HUES6 (cell line): ENCODE measurements at regions not wholly inside any gene's neighbourhood (a gene's known extent, or its start where the extent isn't known, plus 50 kb on each side); places are given as distances from the start of the nearest gene placed in this dataset.

Source experiments
- H3K27ac ChIP-seq: 2 replicates; pipeline ENCODE4 v1.7.0; 2013; ENCODE audit warnings: low read depth, mild to moderate bottlenecking, low read length, inconsistent platforms
- H3K27me3 ChIP-seq: 2 replicates; pipeline ENCODE4 v1.6.1; 2013; ENCODE audit warnings: low read length; ENCODE audit not compliant: control insufficient read depth, insufficient read depth
- H3K36me3 ChIP-seq: 2 replicates; pipeline ENCODE4 v1.6.1; 2013; ENCODE audit warnings: low read length; ENCODE audit not compliant: control insufficient read depth, insufficient read depth
- H3K4me1 ChIP-seq: 2 replicates; pipeline ENCODE4 v1.6.1; 2013; ENCODE audit warnings: low read length; ENCODE audit not compliant: control insufficient read depth, insufficient read depth
- H3K4me3 ChIP-seq: 2 replicates; pipeline ENCODE4 v1.5.1; 2013; ENCODE audit warnings: low read depth, low read length
- H3K9ac ChIP-seq: one replicate; pipeline ENCODE4 v1.6.1; 2013; ENCODE audit warnings: mild to moderate bottlenecking, low read length
- H3K9me3 ChIP-seq: 2 replicates; pipeline ENCODE4 v1.6.1; 2013; ENCODE audit warnings: low read depth, low read length; ENCODE audit not compliant: control insufficient read depth, insufficient read depth

GRCh38 chr11:21625982-21626381, 566.9 kb upstream of the ANO5 start:
- Histone ChIP-seq H3K4me3 (no peak overlapping the region), H3K27me3 (no peaks in the 10 kb centered on the region), H3K9ac (no peak overlapping the region), H3K9me3 (no peaks in the 10 kb centered on the region), H3K36me3 (no peaks in the 10 kb centered on the region), H3K27ac (no peak overlapping the region), H3K4me1 (no peaks in the 10 kb centered on the region)

DNA sequence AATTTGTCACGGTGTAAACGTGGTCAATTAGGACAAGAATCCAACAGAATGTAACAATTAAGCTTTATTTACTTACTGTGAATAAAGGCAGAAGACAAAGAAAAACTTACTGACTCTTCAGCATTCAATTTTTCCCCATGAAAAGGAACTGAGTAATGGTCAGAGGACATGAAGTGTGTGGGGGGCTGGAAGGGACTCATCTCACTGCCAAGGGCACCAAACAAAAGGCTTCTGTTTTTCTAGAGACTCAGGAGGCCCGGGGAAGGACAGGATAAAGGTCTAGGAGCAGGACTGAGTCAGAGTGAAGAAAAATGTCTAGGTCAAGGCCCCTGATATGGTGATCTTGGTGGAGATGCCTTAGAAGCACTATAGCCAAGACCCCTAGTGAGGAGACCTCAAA, 564.2 kb upstream of the ANO5 start:
- H3K36me3 ChIP-seq, result no peaks in the 10 kb centered on the region

GRCh38 chr11:21630934-21631478, 561.9 kb upstream of the ANO5 start:
- Histone ChIP-seq H3K36me3 (no peaks in the 10 kb centered on the region), H3K9ac (no peak overlapping the region), H3K4me1 (no peaks in the 10 kb centered on the region), H3K4me3 (no peak overlapping the region), H3K27me3 (no peaks in the 10 kb centered on the region), H3K9me3 (no peaks in the 10 kb centered on the region), H3K27ac (no peak overlapping the region)

More for the DNA sequence above, 564.2 kb upstream of the ANO5 start:
- Histone ChIP-seq H3K9me3 (no peaks in the 10 kb centered on the region), H3K9ac (no peak overlapping the region), H3K27ac (no peak overlapping the region), H3K27me3 (no peaks in the 10 kb centered on the region), H3K4me3 (no peak overlapping the region), H3K4me1 (no peaks in the 10 kb centered on the region)

GRCh38 chr11:21631991-21632390, 560.9 kb upstream of the ANO5 start:
- no peaks in the 10 kb centered on the region for H3K4me1 ChIP-seq
- no peaks in the 10 kb centered on the region for H3K9me3 ChIP-seq
- H3K27ac ChIP-seq, result no peak overlapping the region
- H3K36me3 ChIP-seq, result no peaks in the 10 kb centered on the region
- H3K4me3 ChIP-seq, result no peak overlapping the region
- no peak overlapping the region for H3K9ac ChIP-seq
- H3K27me3 ChIP-seq, result no peaks in the 10 kb centered on the region

- Histone ChIP-seq H3K27ac (no peak overlapping the region), H3K9me3 (no peaks in the 10 kb centered on the region), H3K36me3 (no peaks in the 10 kb centered on the region), H3K27me3 (no peaks in the 10 kb centered on the region), H3K4me3 (no peak overlapping the region), H3K4me1 (no peaks in the 10 kb centered on the region), H3K9ac (no peak overlapping the region)
Observed at GRCh38 chr11:21634491-21634890, 558.4 kb upstream of the ANO5 start.

GRCh38 chr11:21634956-21635355, 557.9 kb upstream of the ANO5 start:
- no peaks in the 10 kb centered on the region for H3K36me3 ChIP-seq
- H3K9me3 ChIP-seq, result no peaks in the 10 kb centered on the region
- H3K4me3 ChIP-seq, result no peak overlapping the region
- no peaks in the 10 kb centered on the region for H3K27me3 ChIP-seq
- H3K4me1 ChIP-seq, result no peaks in the 10 kb centered on the region
- no peak overlapping the region for H3K27ac ChIP-seq
- no peak overlapping the region for H3K9ac ChIP-seq

DNA sequence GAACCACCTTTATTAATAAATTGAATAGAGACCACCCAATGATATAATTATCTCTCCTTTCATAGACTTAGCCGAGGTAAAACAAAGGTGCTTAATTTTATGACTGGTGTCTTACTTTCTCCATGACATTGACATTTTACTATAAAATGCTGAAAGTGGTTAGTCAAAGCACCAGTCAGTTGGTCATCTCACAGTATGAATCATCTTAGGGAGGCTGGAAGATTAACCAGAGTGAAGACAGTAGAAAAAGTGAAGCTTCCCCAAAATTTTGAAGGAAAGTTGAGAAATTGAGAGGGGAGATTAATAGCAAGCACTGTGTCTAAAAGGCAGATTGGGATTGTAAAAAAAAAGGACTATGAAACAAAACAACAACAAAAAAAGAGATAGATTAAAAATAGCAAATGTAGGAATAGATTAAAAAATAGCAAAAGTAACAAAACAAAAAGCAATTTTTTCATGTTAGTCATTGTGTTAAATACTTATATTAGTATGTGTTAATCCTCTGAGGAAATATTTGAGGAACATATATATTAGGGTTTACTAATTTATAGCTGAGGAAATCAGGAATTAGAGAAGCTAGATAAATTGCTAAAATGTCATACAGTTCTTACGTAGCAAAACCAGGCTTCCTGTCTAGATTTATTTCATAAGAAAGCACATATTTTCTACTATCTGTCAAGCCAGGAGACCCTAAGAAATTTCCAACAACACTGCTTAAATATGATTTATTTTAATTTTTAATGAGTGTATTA, 557.3 kb upstream of the ANO5 start:
- Histone ChIP-seq H3K4me3 (no peak overlapping the region), H3K4me1 (no peaks in the 10 kb centered on the region), H3K9me3 (no peaks in the 10 kb centered on the region), H3K9ac (no peak overlapping the region), H3K36me3 (no peaks in the 10 kb centered on the region), H3K27ac (no peak overlapping the region), H3K27me3 (no peaks in the 10 kb centered on the region)

- no peak overlapping the region for H3K4me3 ChIP-seq
Observed at GRCh38 chr11:21636561-21636960, 556.3 kb upstream of the ANO5 start.

DNA sequence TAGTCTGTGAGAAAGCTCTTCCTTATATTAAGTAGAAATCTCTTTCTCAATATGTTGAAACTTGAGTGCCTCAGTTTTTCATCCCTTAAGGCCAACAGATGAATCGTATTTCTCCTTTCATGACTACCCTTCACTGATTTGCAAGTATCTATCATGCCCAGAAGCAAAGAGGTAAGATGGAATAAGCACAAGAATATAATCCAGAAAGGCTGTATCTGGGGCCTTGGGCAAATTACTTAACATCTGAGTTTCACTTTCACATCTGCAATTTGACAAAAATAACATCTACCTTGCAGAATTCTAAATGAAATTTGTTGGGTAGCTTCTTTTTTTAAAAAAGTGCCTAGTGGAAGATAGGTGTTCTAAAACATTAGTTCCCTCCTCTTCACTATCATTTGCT, 552.4 kb upstream of the ANO5 start:
- no peak overlapping the region for H3K4me3 ChIP-seq
- H3K27ac ChIP-seq, result no peak overlapping the region
- H3K4me1 ChIP-seq, result no peaks in the 10 kb centered on the region
- peaks cover 7% of the 10 kb centered on the region for H3K9me3 ChIP-seq
- H3K36me3 ChIP-seq, result no peaks in the 10 kb centered on the region
- H3K9ac ChIP-seq, result no peak overlapping the region
- H3K27me3 ChIP-seq, result no peaks in the 10 kb centered on the region

More at GRCh38 chr11:21636561-21636960, 556.3 kb upstream of the ANO5 start:
- Histone ChIP-seq H3K9ac (no peak overlapping the region), H3K9me3 (no peaks in the 10 kb centered on the region), H3K4me1 (no peaks in the 10 kb centered on the region), H3K27ac (no peak overlapping the region), H3K27me3 (no peaks in the 10 kb centered on the region), H3K36me3 (no peaks in the 10 kb centered on the region)

DNA sequence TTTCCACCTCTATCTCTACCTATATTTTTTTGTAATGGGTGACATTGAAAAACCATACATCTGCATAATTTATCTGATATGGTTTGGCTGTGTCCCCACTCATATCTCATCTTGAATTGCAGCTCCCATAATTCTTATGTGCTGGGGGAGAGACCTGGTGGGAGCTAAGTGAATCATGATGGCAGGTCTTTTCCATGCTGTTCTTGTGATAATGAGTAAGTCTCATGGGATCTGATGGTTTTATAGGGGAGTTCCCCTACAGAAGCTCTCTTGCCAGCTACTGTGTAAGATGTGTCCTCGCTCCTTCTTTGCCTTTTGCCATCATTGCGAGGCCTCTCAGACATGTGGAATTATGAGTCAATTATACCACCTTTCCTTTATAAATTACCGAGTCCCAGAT, 551.0 kb upstream of the ANO5 start:
- Histone ChIP-seq H3K9me3 (peaks cover 7% of the 10 kb centered on the region), H3K4me3 (no peak overlapping the region), H3K27me3 (no peaks in the 10 kb centered on the region), H3K9ac (no peak overlapping the region), H3K36me3 (no peaks in the 10 kb centered on the region), H3K27ac (no peak overlapping the region), H3K4me1 (no peaks in the 10 kb centered on the region)

DNA sequence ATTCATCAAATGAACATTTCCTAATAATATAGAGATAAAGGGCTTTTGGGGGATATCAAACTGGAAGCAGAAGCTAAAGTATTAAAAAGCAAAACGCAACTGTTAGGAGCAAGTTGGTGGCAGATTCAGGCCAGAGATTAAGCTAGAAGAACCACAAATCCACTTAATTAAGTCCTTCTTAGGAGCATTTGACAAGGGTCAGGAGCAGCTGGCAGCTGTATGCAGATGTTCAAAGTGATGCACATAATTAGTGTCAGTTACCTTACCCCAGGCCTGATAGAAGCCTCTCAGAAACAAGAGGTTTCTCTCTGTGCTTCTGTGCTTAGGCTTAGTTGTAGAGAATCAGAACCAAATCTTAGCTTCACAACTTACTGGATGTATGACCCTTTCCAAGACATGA, 546.5 kb upstream of the ANO5 start:
- Histone ChIP-seq H3K4me3 (no peak overlapping the region), H3K9ac (no peak overlapping the region), H3K27ac (no peak overlapping the region), H3K4me1 (no peaks in the 10 kb centered on the region), H3K27me3 (no peaks in the 10 kb centered on the region), H3K36me3 (no peaks in the 10 kb centered on the region), H3K9me3 (peaks cover 7% of the 10 kb centered on the region)
